ENCODE measurements at regions not wholly inside any gene's neighbourhood (a gene's known extent, or its start where the extent isn't known, plus 50 kb on each side); places are given as distances from the start of the nearest gene placed in this dataset.

- TF ChIP-seq, protein P1, sequence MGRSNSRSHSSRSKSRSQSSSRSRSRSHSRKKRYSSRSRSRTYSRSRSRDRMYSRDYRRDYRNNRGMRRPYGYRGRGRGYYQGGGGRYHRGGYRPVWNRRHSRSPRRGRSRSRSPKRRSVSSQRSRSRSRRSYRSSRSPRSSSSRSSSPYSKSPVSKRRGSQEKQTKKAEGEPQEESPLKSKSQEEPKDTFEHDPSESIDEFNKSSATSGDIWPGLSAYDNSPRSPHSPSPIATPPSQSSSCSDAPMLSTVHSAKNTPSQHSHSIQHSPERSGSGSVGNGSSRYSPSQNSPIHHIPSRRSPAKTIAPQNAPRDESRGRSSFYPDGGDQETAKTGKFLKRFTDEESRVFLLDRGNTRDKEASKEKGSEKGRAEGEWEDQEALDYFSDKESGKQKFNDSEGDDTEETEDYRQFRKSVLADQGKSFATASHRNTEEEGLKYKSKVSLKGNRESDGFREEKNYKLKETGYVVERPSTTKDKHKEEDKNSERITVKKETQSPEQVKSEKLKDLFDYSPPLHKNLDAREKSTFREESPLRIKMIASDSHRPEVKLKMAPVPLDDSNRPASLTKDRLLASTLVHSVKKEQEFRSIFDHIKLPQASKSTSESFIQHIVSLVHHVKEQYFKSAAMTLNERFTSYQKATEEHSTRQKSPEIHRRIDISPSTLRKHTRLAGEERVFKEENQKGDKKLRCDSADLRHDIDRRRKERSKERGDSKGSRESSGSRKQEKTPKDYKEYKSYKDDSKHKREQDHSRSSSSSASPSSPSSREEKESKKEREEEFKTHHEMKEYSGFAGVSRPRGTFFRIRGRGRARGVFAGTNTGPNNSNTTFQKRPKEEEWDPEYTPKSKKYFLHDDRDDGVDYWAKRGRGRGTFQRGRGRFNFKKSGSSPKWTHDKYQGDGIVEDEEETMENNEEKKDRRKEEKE (IDR thresholded peaks at IDR 0.05), result no peak
Measured at GRCh38 chr2:182540252-182540651, 113.4 kb upstream of the PDE1A start (continued).

- intact Hi-C loops (cut with micrococcal nuclease; ENCODE audit: unreplicated experiment) (no loop called here), in situ Hi-C loops (cut with MboI) (no loop called here)
- no peak overlapping the region for H2AFZ ChIP-seq (ENCODE audit: control insufficient read depth, low read depth, low read length)
- H3K36me3 ChIP-seq (ENCODE audit: control insufficient read depth in 2 of 2, insufficient read depth in 2 of 2, low read length in 1 of 2), result no peaks in the 10 kb centered on the region
- POLR2A ChIA-PET, result no interaction called here
- H3K4me3 ChIP-seq, result no peak overlapping the region
- no peaks in the 10 kb centered on the region for H3K79me2 ChIP-seq (ENCODE audit: control insufficient read depth, insufficient read depth, low read length)
- RAD21 ChIA-PET (ENCODE audit: unreplicated experiment), result no interaction called here
- H3K9ac ChIP-seq (ENCODE audit: control insufficient read depth, insufficient read depth, low read length), result no peak overlapping the region
- SMC1A ChIA-PET (ENCODE audit: uncharacterized antibody, unreplicated experiment), result interaction anchor here (1.6 kb wide), 1 partner anchor 10 kb away, joined by 3 read pairs; no protein-coding TSS in a partner anchor
- no peak for FAIRE-seq
- H3K4me1 ChIP-seq (ENCODE audit: control insufficient read depth, insufficient read depth, low read length), result no peaks in the 10 kb centered on the region; the same call in 1 of the 2 replicates
- H4K20me1 ChIP-seq (ENCODE audit: control insufficient read depth, insufficient read depth), result no peaks in the 10 kb centered on the region
- TF ChIP-seq CREM (IDR thresholded peaks at IDR 0.05; ENCODE audit: low read depth) (no peak), RUNX3 (IDR thresholded peaks at IDR 0.05; ENCODE audit: low read length) (peak; percentile 21; the same call in 1 of the 2 replicates)
- no peaks in the 10 kb centered on the region for H3K9me3 ChIP-seq (replicated peaks; ENCODE audit: control insufficient read depth, insufficient read depth, low read length)
- peak; percentile 66 for ATAC-seq
- no peak overlapping the region for H3K4me2 ChIP-seq (ENCODE audit: control insufficient read depth, insufficient read depth)
- H3K27me3 ChIP-seq (replicated peaks in 1 of 2; ENCODE audit: control insufficient read depth in 2 of 2, insufficient read depth in 2 of 2, low read length in 1 of 2), result no peaks in the 10 kb centered on the region
- H3K27ac ChIP-seq (ENCODE audit: control insufficient read depth, insufficient read depth), result no peak overlapping the region
- BruUV-seq (replicated peaks), result no TSS peak
- DNase-seq (ENCODE audit: low read depth, low spot score), result no peak
- CTCF ChIA-PET, result interaction anchor here (1.4 kb wide), 1 partner anchor 37 kb away, joined by 4 read pairs; no protein-coding TSS in a partner anchor
Measured at GRCh38 chr2:182541268-182541667, 114.4 kb upstream of the PDE1A start.

All from GM12878 (cell line).